ENCODE measurements at regions not wholly inside any gene's neighbourhood (a gene's known extent, or its start where the extent isn't known, plus 50 kb on each side); places are given as distances from the start of the nearest gene placed in this dataset.

GRCh38 chr12:95402096-95402495 is 71.9 kb upstream of the METAP2 start:
- no peak for TF ChIP-seq CTCF (IDR thresholded peaks at IDR 0.05; ENCODE audit: insufficient read depth, low read length, severe bottlenecking)
- FAIRE-seq (no peak), DNase-seq (ENCODE audit: low read depth) (no peak)
- peaks cover 4% of the 10 kb centered on the region for H3K27me3 ChIP-seq (ENCODE audit: control insufficient read depth, insufficient read depth, low read length)
- H3K4me3 ChIP-seq (ENCODE audit: low read depth, low read length): no peak overlapping the region
- H3K36me3 ChIP-seq (ENCODE audit: control insufficient read depth, insufficient read depth, low read length): no peaks in the 10 kb centered on the region

- TF ChIP-seq CTCF (IDR thresholded peaks at IDR 0.05; ENCODE audit: insufficient read depth, low read length, severe bottlenecking): no peak
- no peak overlapping the region for H3K4me3 ChIP-seq (ENCODE audit: low read depth, low read length)
- no peaks in the 10 kb centered on the region for H3K36me3 ChIP-seq (ENCODE audit: control insufficient read depth, insufficient read depth, low read length)
- FAIRE-seq (no peak), DNase-seq (ENCODE audit: low read depth) (no peak)
- no peaks in the 10 kb centered on the region for H3K27me3 ChIP-seq (ENCODE audit: control insufficient read depth, insufficient read depth, low read length)
Observed at GRCh38 chr12:95408201-95408600, 65.8 kb upstream of the METAP2 start.

GRCh38 chr12:95411057-95411456 is 62.9 kb upstream of the METAP2 start:
- Histone ChIP-seq H3K36me3 (ENCODE audit: control insufficient read depth, insufficient read depth, low read length) (no peaks in the 10 kb centered on the region), H3K4me3 (ENCODE audit: low read depth, low read length) (no peak overlapping the region), H3K27me3 (ENCODE audit: control insufficient read depth, insufficient read depth, low read length) (no peaks in the 10 kb centered on the region)
- DNase-seq (ENCODE audit: low read depth): no peak
- no peak for FAIRE-seq
- no peak for TF ChIP-seq CTCF (IDR thresholded peaks at IDR 0.05; ENCODE audit: insufficient read depth, low read length, severe bottlenecking)

- DNase-seq (ENCODE audit: low read depth) (no peak), FAIRE-seq (no peak)
- Histone ChIP-seq H3K36me3 (ENCODE audit: control insufficient read depth, insufficient read depth, low read length) (no peaks in the 10 kb centered on the region), H3K27me3 (ENCODE audit: control insufficient read depth, insufficient read depth, low read length) (no peaks in the 10 kb centered on the region), H3K4me3 (ENCODE audit: low read depth, low read length) (no peak overlapping the region)
- TF ChIP-seq CTCF (IDR thresholded peaks at IDR 0.05; ENCODE audit: insufficient read depth, low read length, severe bottlenecking): no peak
Observed at GRCh38 chr12:95411466-95411865, 62.5 kb upstream of the METAP2 start.

- H3K4me3 ChIP-seq (ENCODE audit: low read depth, low read length): no peak overlapping the region
- FAIRE-seq (no peak), DNase-seq (ENCODE audit: low read depth) (peak; percentile 19)
- TF ChIP-seq CTCF (IDR thresholded peaks at IDR 0.05; ENCODE audit: insufficient read depth, low read length, severe bottlenecking): no peak
- no peaks in the 10 kb centered on the region for H3K27me3 ChIP-seq (ENCODE audit: control insufficient read depth, insufficient read depth, low read length)
- no peaks in the 10 kb centered on the region for H3K36me3 ChIP-seq (ENCODE audit: control insufficient read depth, insufficient read depth, low read length)
Observed at GRCh38 chr12:95412482-95413311, 61.3 kb upstream of the METAP2 start.

- no peak for TF ChIP-seq CTCF (IDR thresholded peaks at IDR 0.05; ENCODE audit: insufficient read depth, low read length, severe bottlenecking)
Observed at GRCh38 chr12:95413576-95413975, 60.4 kb upstream of the METAP2 start.

More at GRCh38 chr12:95413576-95413975, 60.4 kb upstream of the METAP2 start:
- DNase-seq (ENCODE audit: low read depth): no peak
- no peak for FAIRE-seq
- H3K36me3 ChIP-seq (ENCODE audit: control insufficient read depth, insufficient read depth, low read length): no peaks in the 10 kb centered on the region
- H3K4me3 ChIP-seq (ENCODE audit: low read depth, low read length): no peak overlapping the region
- no peaks in the 10 kb centered on the region for H3K27me3 ChIP-seq (ENCODE audit: control insufficient read depth, insufficient read depth, low read length)

All from bronchial epithelial cell (primary cell).